Neural cell (in vitro differentiated cells): ENCODE measurements at regions not wholly inside any gene's neighbourhood (a gene's known extent, or its start where the extent isn't known, plus 50 kb on each side); places are given as distances from the start of the nearest gene placed in this dataset.

Source experiments
- CTCF ChIP-seq: fragments of 450-650 bp; IDR thresholded peaks from 2 replicates; pipeline ENCODE4 v1.5.1; 2014; ENCODE audit warnings: antibody characterized with exemption, mild to moderate bottlenecking, moderate library complexity; ENCODE audit not compliant: poor library complexity, severe bottlenecking
- EP300 ChIP-seq: fragments of 450-650 bp; conservative IDR thresholded peaks from 2 replicates; pipeline ENCODE4 v1.6.1; 2014; ENCODE audit warnings: antibody characterized with exemption, mild to moderate bottlenecking, moderate library complexity; ENCODE audit not compliant: poor library complexity, severe bottlenecking
- MXI1 ChIP-seq: fragments of 450-650 bp; conservative IDR thresholded peaks from 2 replicates; pipeline ENCODE4 v1.6.1; 2014; ENCODE audit warnings: antibody characterized with exemption, mild to moderate bottlenecking; ENCODE audit not compliant: poor library complexity, severe bottlenecking
- POLR2AphosphoS5 ChIP-seq: IDR thresholded peaks from 2 replicates; pipeline ENCODE4 v1.6.1; 2012
- RAD21 ChIP-seq: fragments of 450-650 bp; conservative IDR thresholded peaks from 2 replicates; pipeline ENCODE4 v1.6.1; 2014; ENCODE audit warnings: antibody characterized with exemption, mild to moderate bottlenecking, moderate library complexity
- TAF1 ChIP-seq: IDR thresholded peaks from 2 replicates; pipeline ENCODE4 v1.6.1; 2012; ENCODE audit warnings: low read depth
- TF ChIP-seq, protein P1 (sequence below): IDR thresholded peaks from 2 replicates; pipeline ENCODE4 v1.6.1; 2012; ENCODE audit warnings: borderline replicate concordance

GRCh38 chr3:153233986-153234385, 72.0 kb downstream of the RAP2B start:
- TF ChIP-seq CTCF, result no peak
- no peak for TF ChIP-seq POLR2AphosphoS5
- TF ChIP-seq MXI1, result no peak
- TF ChIP-seq, protein P1, sequence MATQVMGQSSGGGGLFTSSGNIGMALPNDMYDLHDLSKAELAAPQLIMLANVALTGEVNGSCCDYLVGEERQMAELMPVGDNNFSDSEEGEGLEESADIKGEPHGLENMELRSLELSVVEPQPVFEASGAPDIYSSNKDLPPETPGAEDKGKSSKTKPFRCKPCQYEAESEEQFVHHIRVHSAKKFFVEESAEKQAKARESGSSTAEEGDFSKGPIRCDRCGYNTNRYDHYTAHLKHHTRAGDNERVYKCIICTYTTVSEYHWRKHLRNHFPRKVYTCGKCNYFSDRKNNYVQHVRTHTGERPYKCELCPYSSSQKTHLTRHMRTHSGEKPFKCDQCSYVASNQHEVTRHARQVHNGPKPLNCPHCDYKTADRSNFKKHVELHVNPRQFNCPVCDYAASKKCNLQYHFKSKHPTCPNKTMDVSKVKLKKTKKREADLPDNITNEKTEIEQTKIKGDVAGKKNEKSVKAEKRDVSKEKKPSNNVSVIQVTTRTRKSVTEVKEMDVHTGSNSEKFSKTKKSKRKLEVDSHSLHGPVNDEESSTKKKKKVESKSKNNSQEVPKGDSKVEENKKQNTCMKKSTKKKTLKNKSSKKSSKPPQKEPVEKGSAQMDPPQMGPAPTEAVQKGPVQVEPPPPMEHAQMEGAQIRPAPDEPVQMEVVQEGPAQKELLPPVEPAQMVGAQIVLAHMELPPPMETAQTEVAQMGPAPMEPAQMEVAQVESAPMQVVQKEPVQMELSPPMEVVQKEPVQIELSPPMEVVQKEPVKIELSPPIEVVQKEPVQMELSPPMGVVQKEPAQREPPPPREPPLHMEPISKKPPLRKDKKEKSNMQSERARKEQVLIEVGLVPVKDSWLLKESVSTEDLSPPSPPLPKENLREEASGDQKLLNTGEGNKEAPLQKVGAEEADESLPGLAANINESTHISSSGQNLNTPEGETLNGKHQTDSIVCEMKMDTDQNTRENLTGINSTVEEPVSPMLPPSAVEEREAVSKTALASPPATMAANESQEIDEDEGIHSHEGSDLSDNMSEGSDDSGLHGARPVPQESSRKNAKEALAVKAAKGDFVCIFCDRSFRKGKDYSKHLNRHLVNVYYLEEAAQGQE, result no peak
- TF ChIP-seq EP300, result no peak
- TF ChIP-seq TAF1, result no peak
- TF ChIP-seq RAD21, result no peak
